ENCODE measurements at regions not wholly inside any gene's neighbourhood (a gene's known extent, or its start where the extent isn't known, plus 50 kb on each side); places are given as distances from the start of the nearest gene placed in this dataset.

DNA sequence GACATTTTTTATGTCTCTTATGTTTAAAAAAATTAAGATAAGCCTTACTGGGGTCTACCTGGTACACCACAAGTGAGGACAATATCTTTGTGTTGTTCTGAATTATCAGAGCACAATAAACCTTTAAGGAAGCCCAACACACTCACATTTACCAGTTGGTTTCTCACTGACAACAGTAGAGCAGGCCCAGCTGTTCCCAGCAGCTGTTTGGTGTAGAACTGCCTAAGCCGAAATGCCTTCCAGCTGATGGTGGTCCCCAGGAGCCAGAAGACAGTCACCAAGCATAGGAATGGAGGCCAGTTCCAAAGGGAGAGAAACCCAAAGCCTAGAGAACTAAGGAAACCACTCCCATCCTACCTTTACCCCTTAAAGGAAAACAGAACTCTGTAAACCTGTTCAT is 428.6 kb upstream of the CAMK1G start:
- no peak for TF ChIP-seq EZH2phosphoT487 (IDR thresholded peaks at IDR 0.05; ENCODE audit: insufficient read depth, low read depth)
- no peak for TF ChIP-seq EZH2 (IDR thresholded peaks at IDR 0.05; ENCODE audit: insufficient read depth, poor library complexity, severe bottlenecking)
